Transverse colon (tissue), 3 donors: ENCODE measurements at regions not wholly inside any gene's neighbourhood (a gene's known extent, or its start where the extent isn't known, plus 50 kb on each side); places are given as distances from the start of the nearest gene placed in this dataset.

ENCODE experiments used
- POLR2A ChIP-seq: fragments of 450-650 bp; IDR thresholded peaks from one replicate; pipeline ENCODE4 v1.6.1; 2016; ENCODE audit warnings: antibody characterized with exemption, mild to moderate bottlenecking, moderate library complexity
- TF ChIP-seq, protein P1 (sequence below), 5 experiments: fragments of 200-600 bp in 3 of 5; fragments of 450-650 bp in 2 of 5; sonication (generic) in 3 of 5; IDR thresholded peaks; 1 replicate in 2 of 5; 2 replicates in 3 of 5; pipeline ENCODE4 v1.5.1; 2016 to 2017; ENCODE audit warnings: antibody characterized with exemption in 5 of 5, inconsistent platforms in 3 of 5, mild to moderate bottlenecking in 2 of 5, moderate library complexity in 1 of 5

DNA sequence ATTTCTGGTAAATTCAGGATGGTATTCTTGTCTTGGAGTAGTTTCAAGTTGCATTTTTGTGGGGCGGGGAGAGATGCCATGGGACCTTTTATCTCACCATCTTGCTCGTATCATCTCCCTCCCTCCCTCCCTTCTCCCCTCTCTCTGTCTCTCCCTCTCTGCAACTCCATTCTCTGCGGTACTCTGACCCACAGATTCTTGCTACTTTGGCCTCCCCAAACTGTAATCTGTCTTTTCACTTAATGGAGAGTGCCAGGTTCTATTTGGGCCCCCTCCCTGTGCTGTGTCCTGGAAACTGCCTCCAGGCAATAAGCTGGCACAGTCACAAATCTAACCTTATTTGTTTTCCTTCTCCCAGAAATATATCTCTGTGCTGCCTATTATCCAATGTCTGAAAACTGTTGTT, 175.2 kb downstream of the PAWR start:
- no peak for TF ChIP-seq POLR2A
- TF ChIP-seq, protein P1, sequence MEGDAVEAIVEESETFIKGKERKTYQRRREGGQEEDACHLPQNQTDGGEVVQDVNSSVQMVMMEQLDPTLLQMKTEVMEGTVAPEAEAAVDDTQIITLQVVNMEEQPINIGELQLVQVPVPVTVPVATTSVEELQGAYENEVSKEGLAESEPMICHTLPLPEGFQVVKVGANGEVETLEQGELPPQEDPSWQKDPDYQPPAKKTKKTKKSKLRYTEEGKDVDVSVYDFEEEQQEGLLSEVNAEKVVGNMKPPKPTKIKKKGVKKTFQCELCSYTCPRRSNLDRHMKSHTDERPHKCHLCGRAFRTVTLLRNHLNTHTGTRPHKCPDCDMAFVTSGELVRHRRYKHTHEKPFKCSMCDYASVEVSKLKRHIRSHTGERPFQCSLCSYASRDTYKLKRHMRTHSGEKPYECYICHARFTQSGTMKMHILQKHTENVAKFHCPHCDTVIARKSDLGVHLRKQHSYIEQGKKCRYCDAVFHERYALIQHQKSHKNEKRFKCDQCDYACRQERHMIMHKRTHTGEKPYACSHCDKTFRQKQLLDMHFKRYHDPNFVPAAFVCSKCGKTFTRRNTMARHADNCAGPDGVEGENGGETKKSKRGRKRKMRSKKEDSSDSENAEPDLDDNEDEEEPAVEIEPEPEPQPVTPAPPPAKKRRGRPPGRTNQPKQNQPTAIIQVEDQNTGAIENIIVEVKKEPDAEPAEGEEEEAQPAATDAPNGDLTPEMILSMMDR (IDR thresholded peaks at IDR 0.05), result no peak
